ENCODE measurements at regions not wholly inside any gene's neighbourhood (a gene's known extent, or its start where the extent isn't known, plus 50 kb on each side); places are given as distances from the start of the nearest gene placed in this dataset.

- TF ChIP-seq CTCF (IDR thresholded peaks at IDR 0.05) (no peak), POLR2A (IDR thresholded peaks at IDR 0.05) (no peak)
These were observed 795.3 kb upstream of the CELF2 start for GRCh38 chr10:10222304-10222841.
